ENCODE measurements at regions not wholly inside any gene's neighbourhood (a gene's known extent, or its start where the extent isn't known, plus 50 kb on each side); places are given as distances from the start of the nearest gene placed in this dataset.

- no peak for TF ChIP-seq CTCF (IDR thresholded peaks at IDR 0.05 in 4 of 5, conservative IDR thresholded peaks at IDR 0.05 in 1 of 5)
- TF ChIP-seq POLR2A (IDR thresholded peaks at IDR 0.05), result no peak
- Histone ChIP-seq H3K4me3 (no peak overlapping the region), H3K36me3 (no peaks in the 10 kb centered on the region), H3K4me1 (no peaks in the 10 kb centered on the region), H3K27ac (no peak overlapping the region), H3K27me3 (no peaks in the 10 kb centered on the region), H3K9me3 (no peaks in the 10 kb centered on the region)
- in situ Hi-C loops (cut with MboI; ENCODE audit: low sequenced_read_pairs in 4 of 4) (no loop called here), intact Hi-C loops (cut with DNase I; ENCODE audit: low total_unique reads) (no loop called here)
- ATAC-seq (no peak), DNase-seq (no peak)
Observed at GRCh38 chr4:114192854-114193253, 213.4 kb upstream of the ARSJ start.

GRCh38 chr4:114193624-114194399, 214.4 kb upstream of the ARSJ start:
- intact Hi-C loops (cut with DNase I; ENCODE audit: low total_unique reads) (no loop called here), in situ Hi-C loops (cut with MboI; ENCODE audit: low sequenced_read_pairs in 4 of 4) (no loop called here)
- DNase-seq (no peak), ATAC-seq (no peak)
- H3K27ac ChIP-seq, result no peak overlapping the region
- no peaks in the 10 kb centered on the region for H3K36me3 ChIP-seq
- TF ChIP-seq CTCF (IDR thresholded peaks at IDR 0.05 in 4 of 5, conservative IDR thresholded peaks at IDR 0.05 in 1 of 5) (no peak), POLR2A (IDR thresholded peaks at IDR 0.05) (no peak)
- no peaks in the 10 kb centered on the region for H3K4me1 ChIP-seq
- H3K27me3 ChIP-seq, result no peaks in the 10 kb centered on the region
- no peak overlapping the region for H3K4me3 ChIP-seq
- no peaks in the 10 kb centered on the region for H3K9me3 ChIP-seq

- Histone ChIP-seq H3K4me3 (no peak overlapping the region), H3K4me1 (no peaks in the 10 kb centered on the region), H3K27me3 (no peaks in the 10 kb centered on the region), H3K9me3 (no peaks in the 10 kb centered on the region), H3K27ac (no peak overlapping the region), H3K36me3 (no peaks in the 10 kb centered on the region)
- no peak for DNase-seq
- TF ChIP-seq CTCF (IDR thresholded peaks at IDR 0.05 in 4 of 5, conservative IDR thresholded peaks at IDR 0.05 in 1 of 5), result no peak
- intact Hi-C loops (cut with DNase I; ENCODE audit: low total_unique reads), result no loop called here
- in situ Hi-C loops (cut with MboI; ENCODE audit: low sequenced_read_pairs in 4 of 4), result no loop called here
- no peak for ATAC-seq
Observed at GRCh38 chr4:114196606-114197005, 217.2 kb upstream of the ARSJ start.

- intact Hi-C loops (cut with DNase I; ENCODE audit: low total_unique reads) (no loop called here), in situ Hi-C loops (cut with MboI; ENCODE audit: low sequenced_read_pairs in 4 of 4) (no loop called here)
- H3K36me3 ChIP-seq, result no peaks in the 10 kb centered on the region
- TF ChIP-seq POLR2A (IDR thresholded peaks at IDR 0.05) (no peak), CTCF (IDR thresholded peaks at IDR 0.05 in 4 of 5, conservative IDR thresholded peaks at IDR 0.05 in 1 of 5) (no peak)
- no peak for DNase-seq
- H3K27me3 ChIP-seq, result no peaks in the 10 kb centered on the region
- H3K27ac ChIP-seq, result no peak overlapping the region
- H3K9me3 ChIP-seq, result no peaks in the 10 kb centered on the region
- no peak overlapping the region for H3K4me3 ChIP-seq
- ATAC-seq, result no peak
- H3K4me1 ChIP-seq, result no peaks in the 10 kb centered on the region
Observed at GRCh38 chr4:114200026-114200425, 220.6 kb upstream of the ARSJ start.

GRCh38 chr4:114205261-114205660, 225.8 kb upstream of the ARSJ start:
- no peak for ATAC-seq
- Histone ChIP-seq H3K9me3 (no peaks in the 10 kb centered on the region), H3K4me3 (no peak overlapping the region), H3K36me3 (no peaks in the 10 kb centered on the region), H3K27ac (no peak overlapping the region), H3K27me3 (no peaks in the 10 kb centered on the region), H3K4me1 (no peaks in the 10 kb centered on the region)
- in situ Hi-C loops (cut with MboI; ENCODE audit: low sequenced_read_pairs in 4 of 4), result no loop called here
- TF ChIP-seq CTCF (IDR thresholded peaks at IDR 0.05 in 4 of 5, conservative IDR thresholded peaks at IDR 0.05 in 1 of 5) (no peak), POLR2A (IDR thresholded peaks at IDR 0.05) (no peak)
- intact Hi-C loops (cut with DNase I; ENCODE audit: low total_unique reads), result no loop called here
- no peak for DNase-seq

Data from gastrocnemius medialis (tissue), 4 donors.